Activated CD8-positive, alpha-beta memory T cell treated with anti-CD3 and anti-CD28 coated beads for 36 hours (primary cell): ENCODE measurements at regions not wholly inside any gene's neighbourhood (a gene's known extent, or its start where the extent isn't known, plus 50 kb on each side); places are given as distances from the start of the nearest gene placed in this dataset.
"Not testable (repeated sequence)": the region's sequence is repeated elsewhere in the genome, so short reads cannot be mapped to it uniquely, and the experiment has no call there.

Source experiments
- CTCF ChIA-PET: fragments of 350-600 bp; sonication (Branson Sonifier 250); formaldehyde crosslinking; loops from one replicate; lab custom pipeline; 2021; ENCODE audit warnings: antibody characterized with exemption; lab: Charles Lee
- POLR2A ChIA-PET: fragments of 350-600 bp; sonication (Branson Sonifier 250); formaldehyde crosslinking; loops from one replicate; lab custom pipeline; 2021; ENCODE audit warnings: antibody characterized with exemption; lab: Charles Lee

DNA sequence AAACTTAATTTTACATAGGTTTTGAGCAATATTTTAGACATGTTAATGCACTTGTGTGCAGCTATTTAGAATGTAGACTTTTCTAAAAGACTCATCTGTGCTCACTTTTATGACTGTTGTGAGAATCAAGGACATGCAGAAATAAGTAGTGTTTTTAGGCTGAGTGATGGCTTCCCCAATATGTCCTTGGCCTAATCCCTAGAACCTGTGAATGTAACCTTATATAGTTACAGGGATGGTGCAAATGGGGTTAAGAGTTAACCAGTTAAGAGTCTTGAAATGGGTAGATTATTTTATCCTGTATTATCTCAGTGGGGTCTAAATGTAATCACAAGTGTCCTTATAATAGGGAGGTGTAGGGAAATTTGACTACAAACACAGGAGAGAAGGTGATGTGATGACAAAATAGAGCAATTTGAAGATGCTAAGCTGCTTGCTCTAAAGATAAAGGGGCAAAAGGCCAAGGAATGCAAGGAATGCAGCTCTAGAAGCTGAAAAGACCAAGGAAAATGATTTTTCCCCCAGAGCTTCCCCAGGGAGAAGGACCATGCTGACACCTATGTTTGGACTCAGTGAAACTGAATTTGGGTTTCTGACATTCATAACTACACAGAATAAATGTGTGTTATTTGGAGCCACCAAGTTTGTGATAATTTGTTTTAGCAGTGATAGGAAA is 298.0 kb upstream of the PAPPA start:
- POLR2A ChIA-PET, result no interaction called here

GRCh38 chr9:115858421-115858820 is 295.2 kb upstream of the PAPPA start:
- CTCF ChIA-PET, POLR2A ChIA-PET: not testable (repeated sequence)

More for the DNA sequence above, 298.0 kb upstream of the PAPPA start:
- CTCF ChIA-PET, result no interaction called here

- CTCF ChIA-PET, result no interaction called here
Observed at GRCh38 chr9:115862021-115862420, 291.6 kb upstream of the PAPPA start.

GRCh38 chr9:115864581-115864980 is 289.0 kb upstream of the PAPPA start:
- ChIA-PET POLR2A (no interaction called here), CTCF (no interaction called here)

More at GRCh38 chr9:115862021-115862420, 291.6 kb upstream of the PAPPA start:
- POLR2A ChIA-PET, result no interaction called here

- ChIA-PET CTCF (interaction anchor here (0.5 kb wide), 1 partner anchor 646 kb away, joined by 3 read pairs; no protein-coding TSS in a partner anchor), POLR2A (no interaction called here)
Observed at GRCh38 chr9:115867326-115867725, 286.3 kb upstream of the PAPPA start.

DNA sequence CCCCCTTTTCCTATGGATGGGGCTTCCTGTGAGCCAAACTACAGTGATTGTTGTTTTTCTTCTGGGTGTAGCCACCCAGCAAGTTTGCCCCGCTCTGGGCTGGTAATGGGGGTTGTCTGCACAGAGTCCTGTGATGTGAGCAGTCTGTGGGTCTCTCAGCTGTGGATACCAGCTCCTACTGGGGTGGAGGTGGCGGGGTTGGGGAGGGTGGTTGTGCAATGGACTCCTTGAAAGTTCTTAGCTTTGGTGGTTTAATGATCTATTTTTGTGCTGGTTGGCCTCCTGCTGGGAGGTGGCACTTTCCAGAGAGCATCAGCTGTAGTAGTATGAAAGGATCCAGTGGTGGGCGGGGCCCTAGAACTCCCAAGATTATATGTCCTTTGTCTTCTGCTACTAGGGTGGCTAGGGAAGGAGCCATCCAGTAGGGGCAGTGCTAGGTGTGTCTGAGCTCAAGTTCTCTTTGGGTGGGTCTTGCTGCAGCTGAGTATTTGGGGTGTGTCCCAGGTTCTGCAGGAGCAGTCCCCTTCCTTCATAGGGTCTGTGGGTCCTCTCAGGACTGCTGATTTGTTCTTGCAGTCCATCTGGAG is 275.6 kb upstream of the PAPPA start:
- ChIA-PET POLR2A (no interaction called here), CTCF (no interaction called here)

GRCh38 chr9:115879451-115879850 is 274.1 kb upstream of the PAPPA start:
- ChIA-PET CTCF (no interaction called here), POLR2A (no interaction called here)

DNA sequence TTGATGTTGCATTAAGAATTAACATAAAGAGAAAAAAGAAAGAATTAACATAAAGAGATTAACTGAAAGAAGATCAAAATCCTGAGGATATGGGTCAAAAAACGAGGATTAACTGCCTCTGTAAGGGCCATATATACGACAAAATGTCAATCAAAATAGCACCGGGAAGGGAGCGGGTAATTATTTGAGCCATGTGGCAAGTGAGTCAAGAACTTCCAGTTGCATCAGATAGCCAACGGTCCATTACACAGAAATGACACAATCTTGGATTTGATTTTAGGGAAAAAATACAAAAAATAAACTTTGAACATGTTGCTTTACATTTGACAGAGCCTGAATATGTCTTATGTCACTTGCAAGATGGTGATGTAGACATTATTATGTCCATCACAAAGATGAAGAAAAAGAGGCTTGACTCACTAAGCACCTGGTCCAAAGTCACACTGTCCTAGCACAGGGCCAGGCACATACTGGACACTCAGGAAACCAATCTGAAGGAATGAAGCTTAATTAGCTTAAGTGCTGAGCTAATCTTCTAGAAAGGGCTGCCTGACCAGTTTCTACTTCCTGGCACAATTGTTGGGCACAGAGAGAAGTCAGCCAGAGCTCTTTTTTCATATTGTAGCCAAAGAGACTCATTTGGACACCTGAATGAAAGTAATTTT is 273.2 kb upstream of the PAPPA start:
- ChIA-PET POLR2A (no interaction called here), CTCF (no interaction called here)

- ChIA-PET CTCF (no interaction called here), POLR2A (no interaction called here)
Observed at GRCh38 chr9:115882911-115883310, 270.7 kb upstream of the PAPPA start.

GRCh38 chr9:115883467-115884329 is 269.9 kb upstream of the PAPPA start:
- ChIA-PET CTCF (no interaction called here), POLR2A (no interaction called here)

- ChIA-PET CTCF (no interaction called here), POLR2A (no interaction called here)
Observed at GRCh38 chr9:115884846-115885245, 268.7 kb upstream of the PAPPA start.

GRCh38 chr9:115888131-115888530 is 265.5 kb upstream of the PAPPA start:
- ChIA-PET POLR2A (no interaction called here), CTCF (no interaction called here)

GRCh38 chr9:115891929-115892328 is 261.7 kb upstream of the PAPPA start:
- ChIA-PET POLR2A (no interaction called here), CTCF (no interaction called here)

DNA sequence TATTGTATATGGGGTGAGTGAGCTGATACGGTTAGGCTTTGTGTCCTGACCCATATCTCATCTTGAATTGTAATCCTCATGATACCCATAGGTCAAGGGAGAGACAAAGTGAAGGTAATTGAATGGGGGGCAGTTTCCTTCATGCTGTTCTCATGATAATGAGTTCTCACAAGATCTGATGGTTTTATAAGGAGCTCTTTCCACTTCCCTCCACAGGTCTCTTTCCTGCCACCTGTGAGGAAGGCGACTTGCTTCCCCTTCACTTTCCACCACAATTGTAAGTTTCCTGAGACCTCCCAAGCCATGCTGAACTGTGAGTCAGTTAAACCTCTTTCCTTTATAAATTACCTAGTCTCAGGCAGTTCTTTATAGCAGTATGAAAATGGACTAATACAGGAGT is 255.1 kb upstream of the PAPPA start:
- CTCF ChIA-PET, POLR2A ChIA-PET: not testable (repeated sequence)

DNA sequence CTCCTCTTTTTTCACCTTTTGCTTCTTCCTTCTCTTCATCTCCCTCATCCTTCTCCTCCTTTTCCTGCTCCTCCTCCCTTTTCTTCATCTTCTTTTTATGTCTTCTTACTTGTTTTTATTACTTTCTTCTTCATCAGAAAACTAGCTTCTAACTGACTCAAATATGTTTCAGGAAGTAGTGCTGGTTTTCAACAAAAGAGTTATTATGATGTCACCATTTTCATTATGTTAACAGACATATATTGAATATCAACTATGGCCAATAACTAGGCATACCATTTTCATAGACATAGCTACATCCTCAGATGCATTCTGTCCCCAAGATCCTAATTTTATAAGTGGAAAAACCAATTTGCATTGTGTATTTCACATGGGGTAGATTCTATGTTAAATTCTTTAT is 252.9 kb upstream of the PAPPA start:
- ChIA-PET POLR2A (no interaction called here), CTCF (no interaction called here)

DNA sequence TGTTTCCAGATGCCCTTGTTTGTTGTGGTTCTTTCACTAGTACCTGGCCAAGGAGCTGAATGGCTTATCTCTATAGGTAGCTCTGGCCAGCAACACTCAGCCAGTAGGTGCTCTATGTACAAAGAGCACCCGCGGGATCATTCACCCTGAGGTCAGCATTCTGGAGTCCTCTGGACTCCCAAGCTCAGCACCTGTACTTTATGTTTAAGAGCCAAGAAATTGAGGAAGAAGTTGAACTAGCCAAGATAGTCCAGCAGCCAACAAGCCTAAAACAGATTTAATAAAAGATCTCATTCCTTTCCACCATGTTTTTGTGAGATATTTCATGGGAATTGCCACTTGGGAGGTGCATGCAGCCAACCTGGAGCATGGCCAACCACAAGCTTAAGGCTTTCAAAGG is 242.6 kb upstream of the PAPPA start:
- POLR2A ChIA-PET, result no interaction called here
- CTCF ChIA-PET, result no interaction called here

DNA sequence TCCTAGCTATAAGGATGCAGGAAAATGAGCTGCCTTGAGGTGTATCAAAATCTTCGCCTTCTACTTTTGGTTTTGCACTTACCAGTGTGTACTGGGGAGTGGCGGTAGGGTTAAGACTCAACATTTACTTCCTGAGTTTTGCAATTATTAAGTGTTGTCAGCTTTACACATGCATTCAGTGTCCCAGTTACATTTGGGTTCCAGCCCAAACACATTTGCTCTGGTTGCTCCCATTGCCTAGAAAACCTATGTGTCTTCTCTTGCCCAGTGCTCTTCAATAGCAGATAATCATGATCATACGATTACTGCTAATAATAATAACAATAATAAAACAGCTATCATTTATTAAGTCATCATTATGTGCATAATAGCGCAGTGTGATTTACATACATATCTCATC is 241.5 kb upstream of the PAPPA start:
- CTCF ChIA-PET, result no interaction called here
- POLR2A ChIA-PET, result no interaction called here

GRCh38 chr9:115913696-115914095 is 239.9 kb upstream of the PAPPA start:
- CTCF ChIA-PET, result no interaction called here

GRCh38 chr9:115914291-115914690 is 239.3 kb upstream of the PAPPA start:
- CTCF ChIA-PET, result no interaction called here
- POLR2A ChIA-PET, result no interaction called here

More at GRCh38 chr9:115913696-115914095, 239.9 kb upstream of the PAPPA start:
- POLR2A ChIA-PET, result no interaction called here

- ChIA-PET CTCF (no interaction called here), POLR2A (no interaction called here)
Observed at GRCh38 chr9:115921301-115921700, 232.3 kb upstream of the PAPPA start.
